ENCODE measurements at regions not wholly inside any gene's neighbourhood (a gene's known extent, or its start where the extent isn't known, plus 50 kb on each side); places are given as distances from the start of the nearest gene placed in this dataset.

GRCh38 chr14:83021323-83021722, 1487.7 kb upstream of the SEL1L start:
- no peak for DNase-seq

GRCh38 chr14:83023369-83023768, 1489.7 kb upstream of the SEL1L start:
- DNase-seq = no peak

GRCh38 chr14:83041224-83041623, 1507.6 kb upstream of the SEL1L start:
- no peak for DNase-seq

- DNase-seq = no peak
Observed at GRCh38 chr14:83042858-83043257, 1509.2 kb upstream of the SEL1L start.

- DNase-seq = no peak
Observed at GRCh38 chr14:83044001-83044400, 1510.3 kb upstream of the SEL1L start.

- no peak for DNase-seq
Observed at GRCh38 chr14:83047059-83047830, 1513.6 kb upstream of the SEL1L start.

GRCh38 chr14:83053022-83053710, 1519.5 kb upstream of the SEL1L start:
- DNase-seq = no peak

- DNase-seq = no peak
Observed at GRCh38 chr14:83058068-83058467, 1524.4 kb upstream of the SEL1L start.

GRCh38 chr14:83071888-83072501, 1538.3 kb upstream of the SEL1L start:
- no peak for DNase-seq

GRCh38 chr14:83085136-83085535, 1551.5 kb upstream of the SEL1L start:
- DNase-seq = no peak

- no peak for DNase-seq
Observed at GRCh38 chr14:83085725-83086124, 1552.1 kb upstream of the SEL1L start.

- DNase-seq = peak; percentile 60
Observed at GRCh38 chr14:83091991-83092956, 1558.6 kb upstream of the SEL1L start.

- no peak for DNase-seq
Observed at GRCh38 chr14:83096092-83096491, 1562.4 kb upstream of the SEL1L start.

- DNase-seq = no peak
Observed at GRCh38 chr14:83101846-83102245, 1568.2 kb upstream of the SEL1L start.

GRCh38 chr14:83118029-83118428, 1584.4 kb upstream of the SEL1L start:
- no peak for DNase-seq

GRCh38 chr14:83120187-83120586, 1586.5 kb upstream of the SEL1L start:
- no peak for DNase-seq

GRCh38 chr14:83126076-83126475, 1592.4 kb upstream of the SEL1L start:
- no peak for DNase-seq

- DNase-seq = no peak
Observed at GRCh38 chr14:83128783-83129182, 1595.1 kb upstream of the SEL1L start.

- no peak for DNase-seq
Observed at GRCh38 chr14:83129496-83129895, 1595.8 kb upstream of the SEL1L start.

- DNase-seq = no peak
Observed at GRCh38 chr14:83133981-83134645, 1600.5 kb upstream of the SEL1L start.

- no peak for DNase-seq
Observed at GRCh38 chr14:83140756-83141155, 1607.1 kb upstream of the SEL1L start.

- DNase-seq = no peak
Observed at GRCh38 chr14:83147006-83147405, 1613.4 kb upstream of the SEL1L start.

All from activated effector memory CD4-positive, alpha-beta T cell treated with anti-CD3 and anti-CD28 coated beads, Interleukin-2, amount 50 U/mL, for 16 hours (primary cell).